HepG2 (cell line): ENCODE measurements at regions not wholly inside any gene's neighbourhood (a gene's known extent, or its start where the extent isn't known, plus 50 kb on each side); places are given as distances from the start of the nearest gene placed in this dataset.
A peak's percentile ranks its signal among the peaks of the same experiment; 100 is the strongest.

Experiments
- ARNTL ChIP-seq: sonication (generic); formaldehyde crosslinking; IDR thresholded peaks from 2 replicates; pipeline ENCODE4 v1.4.0; 2020; ENCODE audit warnings: mild to moderate bottlenecking, missing genetic modification reagents
- ATAD3A ChIP-seq: sonication (generic); formaldehyde crosslinking; IDR thresholded peaks from 2 replicates; pipeline ENCODE4 v1.4.0; 2020; ENCODE audit warnings: missing genetic modification reagents
- EEA1 ChIP-seq: sonication (generic); formaldehyde crosslinking; IDR thresholded peaks from 2 replicates; pipeline ENCODE4 v1.5.1; 2020; ENCODE audit warnings: mild to moderate bottlenecking, missing genetic modification reagents, borderline replicate concordance
- GATA4 ChIP-seq: sonication (generic); IDR thresholded peaks from 2 replicates; pipeline ENCODE4 v1.6.1; 2016; ENCODE audit warnings: antibody characterized with exemption, low read depth, borderline replicate concordance
- HHEX ChIP-seq: IDR thresholded peaks from 2 replicates; pipeline ENCODE4 v1.6.1; 2016; ENCODE audit warnings: control low read depth
- HOXD1 ChIP-seq: sonication (generic); formaldehyde crosslinking; IDR thresholded peaks from 2 replicates; pipeline ENCODE4 v1.5.0; 2020; ENCODE audit warnings: missing genetic modification reagents
- KLF11 ChIP-seq: IDR thresholded peaks from 2 replicates; pipeline ENCODE4 v1.6.1; 2016; ENCODE audit warnings: missing compliant biosample characterization
- MAFF ChIP-seq: IDR thresholded peaks from 2 replicates; pipeline ENCODE4 v1.6.1; 2011; ENCODE audit warnings: low read depth, low read length, improper control_type of control experiment
- MEF2D ChIP-seq: sonication (generic); formaldehyde crosslinking; IDR thresholded peaks from 2 replicates; pipeline ENCODE4 v1.5.1; 2020; ENCODE audit warnings: mild to moderate bottlenecking, missing genetic modification reagents
- MXD4 ChIP-seq: IDR thresholded peaks from 2 replicates; pipeline ENCODE4 v1.6.1; 2016; ENCODE audit warnings: mild to moderate bottlenecking, missing biosample characterization, missing genetic modification reagents
- MYNN ChIP-seq: sonication (generic); formaldehyde crosslinking; IDR thresholded peaks from 2 replicates; pipeline ENCODE4 v1.4.0; 2020; ENCODE audit warnings: mild to moderate bottlenecking, low read depth, missing genetic modification reagents
- RXRA ChIP-seq: sonication (generic); formaldehyde crosslinking; IDR thresholded peaks from 2 replicates; pipeline ENCODE4 v1.5.1; 2020; ENCODE audit warnings: missing genetic modification reagents
- SP1 ChIP-seq, 2 experiments: fragments of 450-650 bp in 1 of 2; sonication (generic) in 1 of 2; formaldehyde crosslinking in 1 of 2; IDR thresholded peaks; 2 replicates each; pipeline versions ENCODE4 v1.4.0 to v1.6.1; 2016 to 2020; ENCODE audit warnings: missing genetic modification reagents in 1 of 2
- THAP11 ChIP-seq: IDR thresholded peaks from 2 replicates; pipeline ENCODE4 v1.6.1; 2016; ENCODE audit warnings: missing biosample characterization, missing genetic modification reagents
- ZEB1 ChIP-seq: IDR thresholded peaks from 2 replicates; pipeline ENCODE4 v1.6.1; 2012; ENCODE audit warnings: mild to moderate bottlenecking, low read depth, inconsistent platforms; ENCODE audit not compliant: insufficient replicate concordance
- ZFP62 ChIP-seq: sonication (generic); formaldehyde crosslinking; IDR thresholded peaks from 2 replicates; pipeline ENCODE4 v1.4.0; 2020; ENCODE audit warnings: missing genetic modification reagents
- ZMAT3 ChIP-seq: sonication (generic); formaldehyde crosslinking; conservative IDR thresholded peaks from 2 replicates; pipeline ENCODE4 v1.7.0; 2021; ENCODE audit warnings: missing genetic modification reagents
- ZNF276 ChIP-seq: sonication (generic); formaldehyde crosslinking; IDR thresholded peaks from 2 replicates; pipeline ENCODE4 v1.4.0; 2020; ENCODE audit warnings: mild to moderate bottlenecking, low read depth, missing genetic modification reagents
- ZNF546 ChIP-seq: sonication (generic); formaldehyde crosslinking; conservative IDR thresholded peaks from 2 replicates; pipeline ENCODE4 v1.8.1; 2023; ENCODE audit warnings: mild to moderate bottlenecking, missing genetic modification reagents
- ZNF569 ChIP-seq: sonication (generic); formaldehyde crosslinking; IDR thresholded peaks from 2 replicates; pipeline ENCODE4 v1.5.0; 2020; ENCODE audit warnings: mild to moderate bottlenecking, missing genetic modification reagents, moderate library complexity, borderline replicate concordance
- ZNF713 ChIP-seq: sonication (generic); formaldehyde crosslinking; IDR thresholded peaks from 2 replicates; pipeline ENCODE4 v1.4.0; 2020; ENCODE audit warnings: mild to moderate bottlenecking, missing genetic modification reagents
- ZNF737 ChIP-seq: sonication (generic); formaldehyde crosslinking; IDR thresholded peaks from 2 replicates; pipeline ENCODE4 v1.5.0; 2020; ENCODE audit warnings: missing genetic modification reagents, mild to moderate bottlenecking, borderline replicate concordance
- ZNF777 ChIP-seq: sonication (generic); formaldehyde crosslinking; IDR thresholded peaks from 2 replicates; pipeline ENCODE4 v1.4.0; 2020; ENCODE audit warnings: missing genetic modification reagents
- ZNF782 ChIP-seq: sonication (generic); formaldehyde crosslinking; IDR thresholded peaks from 2 replicates; pipeline ENCODE4 v1.4.0; 2020; ENCODE audit warnings: missing genetic modification reagents, mild to moderate bottlenecking, borderline replicate concordance
- ZNF883 ChIP-seq: sonication (generic); formaldehyde crosslinking; IDR thresholded peaks from 2 replicates; pipeline ENCODE4 v1.5.1; 2020; ENCODE audit warnings: mild to moderate bottlenecking, missing genetic modification reagents; ENCODE audit errors: not compliant biosample characterization
- TF ChIP-seq, protein P1 (sequence below): sonication (generic); formaldehyde crosslinking; IDR thresholded peaks from 2 replicates; pipeline ENCODE4 v1.4.0; 2020; ENCODE audit warnings: missing genetic modification reagents
- TF ChIP-seq, protein P2 (sequence below): sonication (generic); formaldehyde crosslinking; IDR thresholded peaks from 2 replicates; pipeline ENCODE4 v1.4.0; 2020; ENCODE audit warnings: mild to moderate bottlenecking, missing genetic modification reagents

- no peak for TF ChIP-seq ZEB1
- no peak for TF ChIP-seq ZNF546 (CRISPR knock-in tag)
- TF ChIP-seq ZNF777 (CRISPR knock-in tag): peak; percentile 86
- no peak for TF ChIP-seq MYNN (CRISPR knock-in tag)
- TF ChIP-seq ZNF276 (CRISPR knock-in tag): peak; percentile 85
- 0 out of 2 replicates have a peak, but pooled peaks have one; percentile 51 for TF ChIP-seq HOXD1 (CRISPR knock-in tag)
- no peak; the same call in 1 of the 2 replicates for TF ChIP-seq ZMAT3
- peak; percentile 63 for TF ChIP-seq THAP11 (CRISPR knock-in tag)
- 0 out of 2 replicates have a peak, but pooled peaks have one; percentile 33 for TF ChIP-seq ARNTL (CRISPR knock-in tag)
- 0 out of 2 replicates have a peak, but pooled peaks have one; percentile 76 for TF ChIP-seq ZNF713 (CRISPR knock-in tag)
- TF ChIP-seq EEA1: peak; percentile 48; the same call in 1 of the 2 replicates
- TF ChIP-seq ZNF569: no peak
- TF ChIP-seq ZNF782 (CRISPR knock-in tag): no peak
- no peak for TF ChIP-seq ZFP62 (CRISPR knock-in tag)
- no peak for TF ChIP-seq ATAD3A
- TF ChIP-seq MEF2D: no peak
- no peak for TF ChIP-seq ZNF737 (CRISPR knock-in tag)
- TF ChIP-seq SP1 (IDR thresholded peaks at IDR 0.05): no peak
- peak; percentile 82 for TF ChIP-seq SP1 (CRISPR knock-in tag; IDR thresholded peaks at IDR 0.05)
- TF ChIP-seq MAFF: no peak
- TF ChIP-seq HHEX (CRISPR knock-in tag): no peak
- no peak for TF ChIP-seq KLF11 (CRISPR knock-in tag)
- peak; percentile 23 for TF ChIP-seq ZNF883 (CRISPR knock-in tag)
- peak; percentile 55; the same call in 1 of the 2 replicates for TF ChIP-seq MXD4 (CRISPR knock-in tag)
- TF ChIP-seq RXRA: peak; percentile 61; the same call in 1 of the 2 replicates
- no peak for TF ChIP-seq GATA4
- TF ChIP-seq, protein P1, sequence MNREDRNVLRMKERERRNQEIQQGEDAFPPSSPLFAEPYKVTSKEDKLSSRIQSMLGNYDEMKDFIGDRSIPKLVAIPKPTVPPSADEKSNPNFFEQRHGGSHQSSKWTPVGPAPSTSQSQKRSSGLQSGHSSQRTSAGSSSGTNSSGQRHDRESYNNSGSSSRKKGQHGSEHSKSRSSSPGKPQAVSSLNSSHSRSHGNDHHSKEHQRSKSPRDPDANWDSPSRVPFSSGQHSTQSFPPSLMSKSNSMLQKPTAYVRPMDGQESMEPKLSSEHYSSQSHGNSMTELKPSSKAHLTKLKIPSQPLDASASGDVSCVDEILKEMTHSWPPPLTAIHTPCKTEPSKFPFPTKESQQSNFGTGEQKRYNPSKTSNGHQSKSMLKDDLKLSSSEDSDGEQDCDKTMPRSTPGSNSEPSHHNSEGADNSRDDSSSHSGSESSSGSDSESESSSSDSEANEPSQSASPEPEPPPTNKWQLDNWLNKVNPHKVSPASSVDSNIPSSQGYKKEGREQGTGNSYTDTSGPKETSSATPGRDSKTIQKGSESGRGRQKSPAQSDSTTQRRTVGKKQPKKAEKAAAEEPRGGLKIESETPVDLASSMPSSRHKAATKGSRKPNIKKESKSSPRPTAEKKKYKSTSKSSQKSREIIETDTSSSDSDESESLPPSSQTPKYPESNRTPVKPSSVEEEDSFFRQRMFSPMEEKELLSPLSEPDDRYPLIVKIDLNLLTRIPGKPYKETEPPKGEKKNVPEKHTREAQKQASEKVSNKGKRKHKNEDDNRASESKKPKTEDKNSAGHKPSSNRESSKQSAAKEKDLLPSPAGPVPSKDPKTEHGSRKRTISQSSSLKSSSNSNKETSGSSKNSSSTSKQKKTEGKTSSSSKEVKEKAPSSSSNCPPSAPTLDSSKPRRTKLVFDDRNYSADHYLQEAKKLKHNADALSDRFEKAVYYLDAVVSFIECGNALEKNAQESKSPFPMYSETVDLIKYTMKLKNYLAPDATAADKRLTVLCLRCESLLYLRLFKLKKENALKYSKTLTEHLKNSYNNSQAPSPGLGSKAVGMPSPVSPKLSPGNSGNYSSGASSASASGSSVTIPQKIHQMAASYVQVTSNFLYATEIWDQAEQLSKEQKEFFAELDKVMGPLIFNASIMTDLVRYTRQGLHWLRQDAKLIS (CRISPR knock-in tag): 0 out of 2 replicates have a peak, but pooled peaks have one; percentile 44
- TF ChIP-seq, protein P2, sequence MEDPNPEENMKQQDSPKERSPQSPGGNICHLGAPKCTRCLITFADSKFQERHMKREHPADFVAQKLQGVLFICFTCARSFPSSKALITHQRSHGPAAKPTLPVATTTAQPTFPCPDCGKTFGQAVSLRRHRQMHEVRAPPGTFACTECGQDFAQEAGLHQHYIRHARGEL (CRISPR knock-in tag): 0 out of 2 replicates have a peak, but pooled peaks have one; percentile 68
These were observed 56.2 kb upstream of the RASAL2 start (continued) for GRCh38 chr1:178037510-178038253.
